ENCODE measurements at regions not wholly inside any gene's neighbourhood (a gene's known extent, or its start where the extent isn't known, plus 50 kb on each side); places are given as distances from the start of the nearest gene placed in this dataset.

DNA sequence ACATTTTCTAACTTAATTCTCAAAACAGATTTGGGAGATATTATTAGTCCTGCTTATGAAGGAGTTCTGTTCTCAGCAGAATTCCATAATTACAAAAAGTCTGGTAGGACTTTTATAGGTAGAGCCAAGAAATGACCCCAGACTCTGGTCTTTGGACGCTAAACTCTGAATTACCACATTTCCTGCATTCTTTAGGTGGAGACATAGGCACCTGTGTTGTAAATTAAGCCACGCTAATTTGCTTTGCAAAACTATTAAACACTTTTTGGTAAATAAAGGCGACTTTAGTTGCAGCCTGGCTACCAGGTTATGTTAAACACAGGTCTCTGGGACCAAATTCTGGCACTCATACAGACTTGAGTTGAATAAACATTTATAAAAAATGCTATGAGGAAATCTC, 77.7 kb downstream of the C9orf152 start:
- no peak for TF ChIP-seq EZH2 (IDR thresholded peaks at IDR 0.05; ENCODE audit: borderline replicate concordance, insufficient read depth, low read depth, low read length, poor library complexity, severe bottlenecking)
- TF ChIP-seq, protein P1, sequence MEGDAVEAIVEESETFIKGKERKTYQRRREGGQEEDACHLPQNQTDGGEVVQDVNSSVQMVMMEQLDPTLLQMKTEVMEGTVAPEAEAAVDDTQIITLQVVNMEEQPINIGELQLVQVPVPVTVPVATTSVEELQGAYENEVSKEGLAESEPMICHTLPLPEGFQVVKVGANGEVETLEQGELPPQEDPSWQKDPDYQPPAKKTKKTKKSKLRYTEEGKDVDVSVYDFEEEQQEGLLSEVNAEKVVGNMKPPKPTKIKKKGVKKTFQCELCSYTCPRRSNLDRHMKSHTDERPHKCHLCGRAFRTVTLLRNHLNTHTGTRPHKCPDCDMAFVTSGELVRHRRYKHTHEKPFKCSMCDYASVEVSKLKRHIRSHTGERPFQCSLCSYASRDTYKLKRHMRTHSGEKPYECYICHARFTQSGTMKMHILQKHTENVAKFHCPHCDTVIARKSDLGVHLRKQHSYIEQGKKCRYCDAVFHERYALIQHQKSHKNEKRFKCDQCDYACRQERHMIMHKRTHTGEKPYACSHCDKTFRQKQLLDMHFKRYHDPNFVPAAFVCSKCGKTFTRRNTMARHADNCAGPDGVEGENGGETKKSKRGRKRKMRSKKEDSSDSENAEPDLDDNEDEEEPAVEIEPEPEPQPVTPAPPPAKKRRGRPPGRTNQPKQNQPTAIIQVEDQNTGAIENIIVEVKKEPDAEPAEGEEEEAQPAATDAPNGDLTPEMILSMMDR (IDR thresholded peaks at IDR 0.05), result no peak

Measured in B cell (primary cell).